K562 (cell line): ENCODE measurements at regions not wholly inside any gene's neighbourhood (a gene's known extent, or its start where the extent isn't known, plus 50 kb on each side); places are given as distances from the start of the nearest gene placed in this dataset.

Source experiments
- EZH2 ChIP-seq: IDR thresholded peaks from 2 replicates; pipeline ENCODE4 v1.6.1; 2012; ENCODE audit warnings: low read depth, mild to moderate bottlenecking, inconsistent platforms, low read length, borderline replicate concordance
- HNRNPH1 ChIP-seq: fragments of 200-400 bp; formaldehyde crosslinking; optimal IDR thresholded peaks from 2 replicates; pipeline ENCODE3; 2017; ENCODE audit warnings: low read depth, mild to moderate bottlenecking, low read length, moderate library complexity
- MYC ChIP-seq, 2 experiments: fragments of 250-450 bp in 1 of 2; sonication (Bioruptor Pico) in 1 of 2; IDR thresholded peaks; 2 replicates each; pipeline versions ENCODE4 v1.5.1 to v1.6.1; 2012 to 2021; ENCODE audit warnings: low read depth in 2 of 2, borderline replicate concordance in 1 of 2, improper control_type of control experiment in 1 of 2, low read length in 1 of 2, mild to moderate bottlenecking in 1 of 2, moderate library complexity in 1 of 2
- NR2F6 ChIP-seq: fragments of 450-650 bp; formaldehyde crosslinking; IDR thresholded peaks from 2 replicates; pipeline ENCODE4 v1.4.0; 2020; ENCODE audit warnings: mild to moderate bottlenecking
- PHTF2 ChIP-seq: fragments of 250-450 bp; sonication (Bioruptor Pico); IDR thresholded peaks from 2 replicates; pipeline ENCODE4 v1.5.0; 2021; ENCODE audit warnings: mild to moderate bottlenecking
- POLR2AphosphoS5 ChIP-seq: IDR thresholded peaks from 2 replicates; pipeline ENCODE4 v1.6.1; 2011; ENCODE audit warnings: mild to moderate bottlenecking, low read depth, low read length, moderate library complexity; ENCODE audit not compliant: control insufficient read depth, insufficient read depth
- RAD21 ChIP-seq, 2 experiments: fragments of 250-450 bp in 1 of 2; fragments of 450-650 bp in 1 of 2; sonication (Bioruptor Pico) in 1 of 2; formaldehyde crosslinking in 1 of 2; IDR thresholded peaks in 1 of 2; conservative IDR thresholded peaks in 1 of 2; 2 replicates each; pipeline versions ENCODE4 v1.4.0 to v1.8.0; 2020 to 2022; ENCODE audit warnings: mild to moderate bottlenecking in 2 of 2, moderate library complexity in 1 of 2
- SIX5 ChIP-seq, 2 experiments: IDR thresholded peaks; 2 replicates each; pipeline ENCODE4 v1.6.1; 2011; ENCODE audit warnings: low read length in 2 of 2, borderline replicate concordance in 1 of 2, low read depth in 1 of 2, mild to moderate bottlenecking in 1 of 2, moderate library complexity in 1 of 2; ENCODE audit not compliant: insufficient read depth in 1 of 2
- ZBTB40 ChIP-seq, 2 experiments: fragments of 450-650 bp in 1 of 2; sonication (generic) in 1 of 2; formaldehyde crosslinking in 1 of 2; IDR thresholded peaks; 2 replicates each; pipeline versions ENCODE4 v1.7.1 to v1.9.0; 2016 to 2022; ENCODE audit warnings: inconsistent platforms in 1 of 2, mild to moderate bottlenecking in 1 of 2, missing genetic modification reagents in 1 of 2
- ZNF589 ChIP-seq: fragments of 200-800 bp; sonication (Bioruptor generic); IDR thresholded peaks from 2 replicates; pipeline ENCODE4 v1.6.1; 2016; ENCODE audit warnings: low read depth, missing genetic modification characterization, missing compliant biosample characterization
- TF ChIP-seq, protein P1 (sequence below), 3 experiments: IDR thresholded peaks in 2 of 3; conservative IDR thresholded peaks in 1 of 3; 2 replicates each; pipeline ENCODE4 v1.5.1; 2011 to 2012; ENCODE audit warnings: low read length in 3 of 3, mild to moderate bottlenecking in 3 of 3, control low read depth in 2 of 3, improper control_type of control experiment in 1 of 3, inconsistent platforms in 1 of 3, low read depth in 1 of 3, mixed read lengths in 1 of 3, moderate library complexity in 1 of 3; ENCODE audit not compliant: insufficient read depth in 2 of 3
- TF ChIP-seq, protein P2 (sequence below), 2 experiments: fragments of 450-650 bp; formaldehyde crosslinking in 1 of 2; IDR thresholded peaks; 2 replicates each; pipeline versions ENCODE4 v1.4.0 to v1.6.1; 2014 to 2020; ENCODE audit warnings: mild to moderate bottlenecking in 2 of 2, borderline replicate concordance in 1 of 2, low read depth in 1 of 2

GRCh38 chr6:87806099-87806498 is 104.1 kb upstream of the AKIRIN2 start:
- TF ChIP-seq, protein P1, sequence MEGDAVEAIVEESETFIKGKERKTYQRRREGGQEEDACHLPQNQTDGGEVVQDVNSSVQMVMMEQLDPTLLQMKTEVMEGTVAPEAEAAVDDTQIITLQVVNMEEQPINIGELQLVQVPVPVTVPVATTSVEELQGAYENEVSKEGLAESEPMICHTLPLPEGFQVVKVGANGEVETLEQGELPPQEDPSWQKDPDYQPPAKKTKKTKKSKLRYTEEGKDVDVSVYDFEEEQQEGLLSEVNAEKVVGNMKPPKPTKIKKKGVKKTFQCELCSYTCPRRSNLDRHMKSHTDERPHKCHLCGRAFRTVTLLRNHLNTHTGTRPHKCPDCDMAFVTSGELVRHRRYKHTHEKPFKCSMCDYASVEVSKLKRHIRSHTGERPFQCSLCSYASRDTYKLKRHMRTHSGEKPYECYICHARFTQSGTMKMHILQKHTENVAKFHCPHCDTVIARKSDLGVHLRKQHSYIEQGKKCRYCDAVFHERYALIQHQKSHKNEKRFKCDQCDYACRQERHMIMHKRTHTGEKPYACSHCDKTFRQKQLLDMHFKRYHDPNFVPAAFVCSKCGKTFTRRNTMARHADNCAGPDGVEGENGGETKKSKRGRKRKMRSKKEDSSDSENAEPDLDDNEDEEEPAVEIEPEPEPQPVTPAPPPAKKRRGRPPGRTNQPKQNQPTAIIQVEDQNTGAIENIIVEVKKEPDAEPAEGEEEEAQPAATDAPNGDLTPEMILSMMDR (IDR thresholded peaks at IDR 0.05 in 2 of 3, conservative IDR thresholded peaks at IDR 0.05 in 1 of 3; ENCODE audit: insufficient read depth in 2 of 3, low read depth in 1 of 3, low read length in 3 of 3): no peak
- no peak for TF ChIP-seq EZH2
- TF ChIP-seq SIX5 (IDR thresholded peaks at IDR 0.05; ENCODE audit: borderline replicate concordance in 1 of 2, insufficient read depth in 1 of 2, low read depth in 1 of 2, low read length in 2 of 2): no peak
- TF ChIP-seq NR2F6 (CRISPR knock-in tag): no peak
- no peak for TF ChIP-seq ZBTB40 (IDR thresholded peaks at IDR 0.05)
- no peak for TF ChIP-seq ZBTB40 (CRISPR knock-in tag; IDR thresholded peaks at IDR 0.05)
- no peak for TF ChIP-seq RAD21 (CRISPR knock-in tag; conservative IDR thresholded peaks at IDR 0.05 in 1 of 2, IDR thresholded peaks at IDR 0.05 in 1 of 2)
- no peak for TF ChIP-seq POLR2AphosphoS5
- TF ChIP-seq, protein P2, sequence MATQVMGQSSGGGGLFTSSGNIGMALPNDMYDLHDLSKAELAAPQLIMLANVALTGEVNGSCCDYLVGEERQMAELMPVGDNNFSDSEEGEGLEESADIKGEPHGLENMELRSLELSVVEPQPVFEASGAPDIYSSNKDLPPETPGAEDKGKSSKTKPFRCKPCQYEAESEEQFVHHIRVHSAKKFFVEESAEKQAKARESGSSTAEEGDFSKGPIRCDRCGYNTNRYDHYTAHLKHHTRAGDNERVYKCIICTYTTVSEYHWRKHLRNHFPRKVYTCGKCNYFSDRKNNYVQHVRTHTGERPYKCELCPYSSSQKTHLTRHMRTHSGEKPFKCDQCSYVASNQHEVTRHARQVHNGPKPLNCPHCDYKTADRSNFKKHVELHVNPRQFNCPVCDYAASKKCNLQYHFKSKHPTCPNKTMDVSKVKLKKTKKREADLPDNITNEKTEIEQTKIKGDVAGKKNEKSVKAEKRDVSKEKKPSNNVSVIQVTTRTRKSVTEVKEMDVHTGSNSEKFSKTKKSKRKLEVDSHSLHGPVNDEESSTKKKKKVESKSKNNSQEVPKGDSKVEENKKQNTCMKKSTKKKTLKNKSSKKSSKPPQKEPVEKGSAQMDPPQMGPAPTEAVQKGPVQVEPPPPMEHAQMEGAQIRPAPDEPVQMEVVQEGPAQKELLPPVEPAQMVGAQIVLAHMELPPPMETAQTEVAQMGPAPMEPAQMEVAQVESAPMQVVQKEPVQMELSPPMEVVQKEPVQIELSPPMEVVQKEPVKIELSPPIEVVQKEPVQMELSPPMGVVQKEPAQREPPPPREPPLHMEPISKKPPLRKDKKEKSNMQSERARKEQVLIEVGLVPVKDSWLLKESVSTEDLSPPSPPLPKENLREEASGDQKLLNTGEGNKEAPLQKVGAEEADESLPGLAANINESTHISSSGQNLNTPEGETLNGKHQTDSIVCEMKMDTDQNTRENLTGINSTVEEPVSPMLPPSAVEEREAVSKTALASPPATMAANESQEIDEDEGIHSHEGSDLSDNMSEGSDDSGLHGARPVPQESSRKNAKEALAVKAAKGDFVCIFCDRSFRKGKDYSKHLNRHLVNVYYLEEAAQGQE (IDR thresholded peaks at IDR 0.05; ENCODE audit: borderline replicate concordance): no peak
- TF ChIP-seq, protein P2 (CRISPR knock-in tag; IDR thresholded peaks at IDR 0.05; ENCODE audit: low read depth): no peak
- TF ChIP-seq MYC (IDR thresholded peaks at IDR 0.05; ENCODE audit: low read depth, low read length): no peak
- no peak for TF ChIP-seq MYC (CRISPR knock-in tag; IDR thresholded peaks at IDR 0.05; ENCODE audit: borderline replicate concordance, low read depth)
- TF ChIP-seq HNRNPH1: no peak
- TF ChIP-seq ZNF589 (CRISPR knock-in tag): no peak
- no peak for TF ChIP-seq PHTF2
